Glutamatergic neuron (in vitro differentiated cells): ENCODE measurements at regions not wholly inside any gene's neighbourhood (a gene's known extent, or its start where the extent isn't known, plus 50 kb on each side); places are given as distances from the start of the nearest gene placed in this dataset.

Experiments used
- DNase-seq: peaks from one replicate; pipeline ENCODE4 v3.0.0; 2022
- H3K27ac Mint-ChIP-seq: one replicate; pipeline ENCODE4 v1.8.0; 2020; ENCODE audit warnings: mild to moderate bottlenecking, mixed read lengths, inconsistent platforms; ENCODE audit not compliant: unreplicated experiment
- H3K27me3 Mint-ChIP-seq: one replicate; pipeline ENCODE4 v1.8.0; 2020; ENCODE audit warnings: mild to moderate bottlenecking, moderate library complexity, mixed read lengths, inconsistent platforms; ENCODE audit not compliant: unreplicated experiment
- H3K36me3 Mint-ChIP-seq: one replicate; pipeline ENCODE4 v1.8.0; 2020; ENCODE audit warnings: mild to moderate bottlenecking, mixed read lengths, inconsistent platforms; ENCODE audit not compliant: unreplicated experiment
- H3K4me1 Mint-ChIP-seq: one replicate; pipeline ENCODE4 v1.8.0; 2020; ENCODE audit warnings: mild to moderate bottlenecking, low read depth, mixed read lengths, inconsistent platforms; ENCODE audit not compliant: unreplicated experiment
- H3K4me3 Mint-ChIP-seq: one replicate; pipeline ENCODE4 v1.8.0; 2020; ENCODE audit warnings: mild to moderate bottlenecking, mixed read lengths, inconsistent platforms; ENCODE audit not compliant: unreplicated experiment
- H3K9me3 Mint-ChIP-seq: one replicate; pipeline ENCODE4 v1.8.0; 2020; ENCODE audit warnings: mild to moderate bottlenecking, moderate library complexity, mixed read lengths, inconsistent platforms; ENCODE audit not compliant: unreplicated experiment
- TF ChIP-seq, protein P1 (sequence below): fragments of 200-600 bp; sonication (generic); IDR thresholded peaks from one replicate; pipeline ENCODE4 v1.5.0; 2021; ENCODE audit not compliant: partially characterized antibody, unreplicated experiment

DNA sequence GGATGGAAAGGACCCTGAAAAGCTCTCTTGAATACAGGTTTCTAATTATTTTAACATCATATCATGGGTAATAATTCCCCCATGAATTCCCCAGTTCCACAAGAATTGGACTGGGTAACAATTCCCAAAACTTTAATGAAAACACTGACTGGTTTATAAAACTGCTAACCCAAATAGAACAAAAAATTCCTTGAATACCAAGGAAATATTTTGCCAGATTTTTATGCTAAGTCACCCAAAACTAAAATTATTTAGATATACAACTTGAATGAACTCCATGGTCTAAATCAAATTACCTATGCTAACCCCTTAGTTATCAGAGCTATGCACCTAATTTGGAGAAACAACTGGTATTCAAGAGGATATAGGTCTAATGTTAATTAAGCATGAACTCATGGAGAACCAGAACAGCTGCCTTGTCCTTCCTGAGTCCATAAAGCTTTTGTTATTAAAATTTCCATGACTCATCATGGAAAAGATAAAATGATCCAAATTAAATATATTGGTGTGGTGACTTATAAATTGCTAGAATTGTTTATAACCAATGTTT is 164.9 kb upstream of the TUT7 start:
- H3K4me1 Mint-ChIP-seq, result no peaks in the 10 kb centered on the region
- no peak overlapping the region for H3K4me3 Mint-ChIP-seq
- no peak overlapping the region for H3K27ac Mint-ChIP-seq
- H3K9me3 Mint-ChIP-seq, result no peaks in the 10 kb centered on the region
- no peaks in the 10 kb centered on the region for H3K27me3 Mint-ChIP-seq
- no peak for DNase-seq
- no peaks in the 10 kb centered on the region for H3K36me3 Mint-ChIP-seq
- TF ChIP-seq, protein P1, sequence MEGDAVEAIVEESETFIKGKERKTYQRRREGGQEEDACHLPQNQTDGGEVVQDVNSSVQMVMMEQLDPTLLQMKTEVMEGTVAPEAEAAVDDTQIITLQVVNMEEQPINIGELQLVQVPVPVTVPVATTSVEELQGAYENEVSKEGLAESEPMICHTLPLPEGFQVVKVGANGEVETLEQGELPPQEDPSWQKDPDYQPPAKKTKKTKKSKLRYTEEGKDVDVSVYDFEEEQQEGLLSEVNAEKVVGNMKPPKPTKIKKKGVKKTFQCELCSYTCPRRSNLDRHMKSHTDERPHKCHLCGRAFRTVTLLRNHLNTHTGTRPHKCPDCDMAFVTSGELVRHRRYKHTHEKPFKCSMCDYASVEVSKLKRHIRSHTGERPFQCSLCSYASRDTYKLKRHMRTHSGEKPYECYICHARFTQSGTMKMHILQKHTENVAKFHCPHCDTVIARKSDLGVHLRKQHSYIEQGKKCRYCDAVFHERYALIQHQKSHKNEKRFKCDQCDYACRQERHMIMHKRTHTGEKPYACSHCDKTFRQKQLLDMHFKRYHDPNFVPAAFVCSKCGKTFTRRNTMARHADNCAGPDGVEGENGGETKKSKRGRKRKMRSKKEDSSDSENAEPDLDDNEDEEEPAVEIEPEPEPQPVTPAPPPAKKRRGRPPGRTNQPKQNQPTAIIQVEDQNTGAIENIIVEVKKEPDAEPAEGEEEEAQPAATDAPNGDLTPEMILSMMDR, result no peak

DNA sequence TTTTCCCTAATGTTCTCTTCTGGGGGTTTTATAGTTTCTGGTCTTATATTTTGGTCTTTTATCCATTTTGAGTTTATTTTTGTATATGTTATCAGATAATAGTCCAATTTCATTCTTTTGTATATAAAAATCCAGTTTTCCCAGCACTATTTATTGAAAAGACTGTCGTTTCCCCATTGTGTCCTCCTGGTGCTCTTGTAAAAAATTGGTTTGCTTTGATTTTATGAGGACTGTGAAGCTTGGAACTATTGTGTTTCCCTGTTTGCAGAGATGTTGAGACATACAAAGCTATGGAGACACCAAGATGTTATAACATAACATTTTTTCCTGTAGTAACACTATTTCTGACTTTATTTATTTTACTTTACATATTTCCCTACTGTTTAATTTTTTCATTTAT is 163.3 kb upstream of the TUT7 start:
- no peak overlapping the region for H3K27ac Mint-ChIP-seq
- no peak overlapping the region for H3K4me3 Mint-ChIP-seq
- TF ChIP-seq, protein P1, result no peak
- H3K4me1 Mint-ChIP-seq, result no peaks in the 10 kb centered on the region
- no peaks in the 10 kb centered on the region for H3K9me3 Mint-ChIP-seq
- H3K36me3 Mint-ChIP-seq, result no peaks in the 10 kb centered on the region
- H3K27me3 Mint-ChIP-seq, result no peaks in the 10 kb centered on the region
- no peak for DNase-seq

DNA sequence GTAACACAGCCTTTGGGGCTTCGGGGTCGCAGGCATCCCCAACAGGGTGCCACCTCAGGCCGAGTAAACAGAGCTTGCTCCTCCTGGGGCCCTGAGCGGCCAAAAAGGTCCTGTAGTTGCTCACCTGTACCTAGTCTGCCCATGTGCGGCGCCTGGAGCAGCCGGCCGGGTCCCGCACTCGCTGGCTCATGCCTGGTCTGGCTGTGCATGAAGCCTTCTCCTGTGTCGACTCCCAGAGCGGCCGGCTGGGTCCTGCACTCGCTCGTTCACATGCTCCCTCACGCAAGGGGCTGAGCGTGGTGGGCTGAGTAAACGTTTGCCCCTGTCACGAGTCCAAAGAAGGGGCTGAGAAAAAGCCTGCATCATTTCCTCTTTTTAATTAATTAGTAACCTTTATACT is 162.4 kb upstream of the TUT7 start:
- Mint-ChIP-seq H3K27me3 (no peaks in the 10 kb centered on the region), H3K27ac (no peak overlapping the region)

DNA sequence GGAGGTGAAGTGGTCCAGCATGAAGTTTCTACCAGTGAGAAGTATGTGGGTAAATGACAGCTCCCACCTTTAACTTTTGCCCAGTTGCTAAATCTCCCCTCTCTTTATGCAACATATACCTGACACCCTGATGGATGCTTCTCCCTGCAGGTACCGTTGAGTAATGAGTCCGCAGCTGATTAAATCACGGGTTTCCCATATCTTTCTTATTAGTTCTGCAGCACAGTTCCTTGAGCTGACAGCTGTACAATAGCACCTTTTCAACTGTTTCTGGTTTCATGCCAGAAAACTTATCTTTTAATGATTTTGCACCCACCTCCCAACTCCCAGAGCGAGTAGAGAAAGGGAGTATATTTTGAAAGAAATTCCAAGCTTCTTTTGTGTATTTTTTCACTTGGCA is 161.0 kb upstream of the TUT7 start:
- no peaks in the 10 kb centered on the region for H3K9me3 Mint-ChIP-seq
- no peak overlapping the region for H3K27ac Mint-ChIP-seq
- no peak for DNase-seq
- H3K4me1 Mint-ChIP-seq, result no peaks in the 10 kb centered on the region
- H3K36me3 Mint-ChIP-seq, result no peaks in the 10 kb centered on the region
- H3K27me3 Mint-ChIP-seq, result no peaks in the 10 kb centered on the region
- TF ChIP-seq, protein P1, result no peak
- H3K4me3 Mint-ChIP-seq, result no peak overlapping the region

More for the DNA sequence above, 162.4 kb upstream of the TUT7 start:
- H3K9me3 Mint-ChIP-seq, result no peaks in the 10 kb centered on the region
- no peaks in the 10 kb centered on the region for H3K4me1 Mint-ChIP-seq
- TF ChIP-seq, protein P1, result no peak
- H3K36me3 Mint-ChIP-seq, result no peaks in the 10 kb centered on the region
- no peak for DNase-seq
- no peak overlapping the region for H3K4me3 Mint-ChIP-seq

DNA sequence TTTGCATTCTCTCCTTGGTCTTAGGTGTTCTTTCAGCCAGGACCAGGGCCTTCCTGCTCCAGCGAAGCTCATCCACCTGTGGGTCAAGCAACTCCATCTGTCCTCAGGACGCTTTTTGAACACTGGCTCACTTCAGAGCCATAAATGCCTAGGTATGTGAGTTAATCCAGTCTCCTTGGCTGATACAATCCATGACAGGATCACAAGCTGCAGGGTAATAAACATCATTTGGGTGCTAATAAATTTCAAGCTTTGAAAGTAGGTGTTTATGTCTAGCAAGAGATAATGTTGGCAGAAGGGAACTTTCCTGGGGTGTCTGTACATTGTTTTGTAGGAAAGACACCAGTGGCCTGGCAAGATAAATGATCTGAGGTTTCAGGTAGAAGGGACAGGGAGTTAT is 159.2 kb upstream of the TUT7 start:
- H3K36me3 Mint-ChIP-seq, result no peaks in the 10 kb centered on the region
- H3K27me3 Mint-ChIP-seq, result no peaks in the 10 kb centered on the region
- no peak overlapping the region for H3K4me3 Mint-ChIP-seq
- H3K9me3 Mint-ChIP-seq, result no peaks in the 10 kb centered on the region
- DNase-seq, result no peak
- TF ChIP-seq, protein P1, result no peak
- no peak overlapping the region for H3K27ac Mint-ChIP-seq
- H3K4me1 Mint-ChIP-seq, result no peaks in the 10 kb centered on the region
